B cell (primary cell): ENCODE measurements at regions not wholly inside any gene's neighbourhood (a gene's known extent, or its start where the extent isn't known, plus 50 kb on each side); places are given as distances from the start of the nearest gene placed in this dataset.
"Not testable (repeated sequence)": the region's sequence is repeated elsewhere in the genome, so short reads cannot be mapped to it uniquely, and the experiment has no call there.

Source experiments
- ATAC-seq: fragments of 200-7000 bp; cut with Tn5 transposase; one replicate; pipeline ENCODE4 v1.10.0; 2021; ENCODE audit warnings: low read depth, mild to moderate bottlenecking, moderate number of reproducible peaks, moderate library complexity
- CTCF ChIA-PET: fragments of 350-600 bp; sonication (Branson Sonifier 250); formaldehyde crosslinking; loops from one replicate; lab custom pipeline; 2021; ENCODE audit warnings: antibody characterized with exemption, inconsistent platforms; lab: Charles Lee
- POLR2A ChIA-PET: fragments of 350-600 bp; sonication (Branson Sonifier 250); formaldehyde crosslinking; loops from one replicate; lab custom pipeline; 2021; ENCODE audit warnings: antibody characterized with exemption; lab: Charles Lee
- DNase-seq: peaks from one replicate; pipeline ENCODE4 v3.0.0; 2013
- H2AFZ ChIP-seq: 2 replicates; pipeline ENCODE4 v1.6.1; 2012; ENCODE audit warnings: mild to moderate bottlenecking, low read depth, low read length; ENCODE audit not compliant: insufficient read depth, poor library complexity, severe bottlenecking
- H3K27ac ChIP-seq, 2 donors: 1 replicate in 1 of 2; 2 replicates in 1 of 2; pipeline ENCODE4 v1.5.1; 2012 to 2013; ENCODE audit warnings: low read length in 2 of 2, mild to moderate bottlenecking in 2 of 2, moderate library complexity in 1 of 2
- H3K27me3 ChIP-seq, 4 experiments: fragments of 200-600 bp in 1 of 4; sonication (generic) in 1 of 4; replicated peaks in 1 of 4; 1 replicate in 2 of 4; 2 replicates in 2 of 4; pipeline versions ENCODE4 v1.6.1 to v1.7.0; 2013 to 2016; ENCODE audit warnings: low read length in 3 of 4, mild to moderate bottlenecking in 2 of 4, mixed read lengths in 1 of 4, moderate library complexity in 1 of 4; ENCODE audit not compliant: insufficient read depth in 4 of 4, control insufficient read depth in 3 of 4; ENCODE audit errors: control extremely low read depth in 1 of 4
- H3K36me3 ChIP-seq, 2 experiments: replicated peaks in 1 of 2; 1 replicate in 1 of 2; 2 replicates in 1 of 2; pipeline versions ENCODE4 v1.6.1 to v1.7.1; 2013; ENCODE audit warnings: low read length in 1 of 2; ENCODE audit not compliant: insufficient read depth in 2 of 2, control insufficient read depth in 1 of 2; ENCODE audit errors: control extremely low read depth in 1 of 2, extremely low read depth in 1 of 2
- H3K4me1 ChIP-seq, 2 donors: fragments of 200-600 bp in 1 of 2; sonication (generic) in 1 of 2; 1 replicate in 1 of 2; 2 replicates in 1 of 2; pipeline versions ENCODE4 v1.5.1 to v1.6.1; 2013 to 2017; ENCODE audit warnings: low read length in 2 of 2; ENCODE audit not compliant: control insufficient read depth in 2 of 2, insufficient read depth in 2 of 2
- H3K4me2 ChIP-seq: replicated peaks from 2 replicates; pipeline ENCODE3; 2012; ENCODE audit warnings: mild to moderate bottlenecking, low read depth, low read length; ENCODE audit not compliant: poor library complexity, severe bottlenecking
- H3K4me3 ChIP-seq, 5 experiments: fragments of 200-600 bp in 1 of 5; sonication (generic) in 1 of 5; 1 replicate in 3 of 5; 2 replicates in 2 of 5; pipeline versions ENCODE4 v1.5.1 to v1.7.0; 2011 to 2016; ENCODE audit warnings: low read length in 4 of 5, mild to moderate bottlenecking in 4 of 5, low read depth in 2 of 5, control low read depth in 1 of 5, moderate library complexity in 1 of 5; ENCODE audit not compliant: insufficient read depth in 1 of 5; ENCODE audit errors: control extremely low read depth in 1 of 5, extremely low read depth in 1 of 5
- H3K79me2 ChIP-seq: fragments of 200-600 bp; sonication (generic); one replicate; pipeline ENCODE4 v1.6.0; 2016; ENCODE audit warnings: low read length; ENCODE audit not compliant: control insufficient read depth, insufficient read depth
- H3K9ac ChIP-seq: fragments of 200-600 bp; sonication (generic); 2 replicates; pipeline ENCODE4 v1.6.1; 2017; ENCODE audit warnings: mild to moderate bottlenecking, low read length, moderate library complexity
- H3K9me3 ChIP-seq, 3 donors: one replicate each; pipeline versions ENCODE4 v1.6.1 to v1.7.1; 2013; ENCODE audit warnings: low read length in 2 of 3; ENCODE audit not compliant: control insufficient read depth in 2 of 3, insufficient read depth in 1 of 3; ENCODE audit errors: control extremely low read depth in 1 of 3
- H4K20me1 ChIP-seq: 2 replicates; pipeline ENCODE4 v1.6.0; 2012; ENCODE audit warnings: mild to moderate bottlenecking, low read length; ENCODE audit not compliant: insufficient read depth, control insufficient read depth, poor library complexity, severe bottlenecking
- H3K27ac Mint-ChIP-seq: one replicate; pipeline ENCODE4 v1.8.0; 2021; ENCODE audit warnings: mixed read lengths
- H3K27me3 Mint-ChIP-seq: one replicate; pipeline ENCODE4 v1.8.0; 2021; ENCODE audit warnings: mixed read lengths
- H3K4me1 Mint-ChIP-seq: one replicate; pipeline ENCODE4 v1.8.0; 2021; ENCODE audit warnings: mixed read lengths
- H3K4me3 Mint-ChIP-seq: one replicate; pipeline ENCODE4 v1.8.0; 2021; ENCODE audit warnings: mixed read lengths
- H3K9me3 Mint-ChIP-seq: one replicate; pipeline ENCODE4 v1.8.0; 2022; ENCODE audit warnings: mixed read lengths; ENCODE audit not compliant: insufficient read depth
- EZH2 ChIP-seq: IDR thresholded peaks from 2 replicates; pipeline ENCODE4 v1.6.1; 2012; ENCODE audit warnings: borderline replicate concordance, low read depth, mild to moderate bottlenecking, moderate library complexity, low read length; ENCODE audit not compliant: insufficient read depth, poor library complexity, severe bottlenecking
- WGBS: methylation state at CpG from one replicate; pipeline ENCODE4 v1.1.5; 2013; ENCODE audit warnings: missing lambda C conversion rate; ENCODE audit not compliant: insufficient coverage; 5-methylcytosine and 5-hydroxymethylcytosine counted together
- intact Hi-C: fragments of 100-400 bp; cut with micrococcal nuclease; formaldehyde crosslinking; loops from one replicate; pipeline ENCODE4 v1.10.0; 2022
- TF ChIP-seq, protein P1 (sequence below): fragments of 200-600 bp; IDR thresholded peaks from one replicate; pipeline ENCODE4 v1.8.0; 2022; ENCODE audit warnings: antibody characterized with exemption, mild to moderate bottlenecking

DNA sequence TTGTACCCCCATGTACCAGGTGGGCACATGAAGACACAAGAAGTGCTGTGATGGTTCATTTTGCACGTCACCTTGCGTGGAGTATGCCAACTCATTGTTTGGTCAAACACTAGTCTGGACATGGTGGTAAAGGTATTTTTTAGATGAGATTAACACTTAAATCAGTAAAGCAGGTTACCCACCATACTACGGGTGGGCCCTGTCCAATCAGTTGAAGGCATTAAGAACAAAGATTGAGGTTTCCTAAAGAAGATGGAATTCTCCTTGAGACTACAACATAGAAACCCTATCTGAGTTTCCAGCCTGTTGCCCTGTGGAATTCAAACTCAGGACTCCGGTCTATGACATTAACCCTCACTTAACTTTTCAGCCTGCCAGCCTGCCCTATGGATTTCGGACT lies 118.4 kb downstream of the RPLP1 start:
- ATAC-seq: no peak

DNA sequence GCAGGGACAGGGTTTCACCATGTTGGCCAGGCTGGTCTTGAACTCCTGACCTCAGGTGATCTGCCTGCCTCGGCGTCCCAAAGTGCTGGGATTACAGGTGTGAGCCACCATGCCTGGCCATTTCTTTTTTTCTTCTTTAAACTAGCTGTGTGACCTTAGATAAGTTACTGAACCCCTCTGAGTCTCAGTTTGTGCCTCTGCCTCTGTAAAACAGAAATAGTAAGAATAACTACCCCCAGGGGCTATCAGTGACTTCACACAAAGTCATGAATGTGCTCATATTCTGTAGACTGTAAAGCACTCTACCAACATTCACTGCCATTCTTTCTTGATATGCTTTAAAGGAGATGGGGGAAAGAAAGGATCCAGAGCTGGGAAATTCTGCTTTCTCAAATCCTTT lies 120.7 kb downstream of the RPLP1 start:
- H3K9me3 ChIP-seq, H3K79me2 ChIP-seq, H3K36me3 ChIP-seq, H3K27ac Mint-ChIP-seq, POLR2A ChIA-PET, DNase-seq, H3K4me3 Mint-ChIP-seq, H3K27me3 ChIP-seq, H2AFZ ChIP-seq, H4K20me1 ChIP-seq, H3K4me3 ChIP-seq, H3K4me1 ChIP-seq, H3K4me2 ChIP-seq, H3K9me3 Mint-ChIP-seq, ATAC-seq, H3K9ac ChIP-seq, H3K27ac ChIP-seq: not testable (repeated sequence)
- H3K4me1 Mint-ChIP-seq: peaks cover 11% of the 10 kb centered on the region
- no CpG with 5 or more reads among the region's 2 CpGs for WGBS
- intact Hi-C loops: loop anchor here (10.0 kb wide), 1 partner anchor 1152 kb away; no protein-coding TSS in a partner anchor
- peaks cover 16% of the 10 kb centered on the region for H3K27me3 Mint-ChIP-seq
- CTCF ChIA-PET: interaction anchor here (0.5 to 4.6 kb wide), 6 partner anchors 145 to 1149 kb away, joined by 3 to 45 read pairs (median 4); no protein-coding TSS in a partner anchor

More for the DNA sequence above, 118.4 kb downstream of the RPLP1 start:
- peaks cover 0 to 4% (median 0%) of the 10 kb centered on the region in 4 experiments for H3K27me3 ChIP-seq
- no peak overlapping the region for H2AFZ ChIP-seq
- Mint-ChIP-seq H3K4me3 (no peak overlapping the region), H3K27ac (no peak overlapping the region), H3K4me1 (peaks cover 6% of the 10 kb centered on the region), H3K27me3 (peaks cover 13% of the 10 kb centered on the region), H3K9me3 (no peaks in the 10 kb centered on the region)
- peaks cover 0 to 4% of the 10 kb centered on the region in 2 donors for H3K4me1 ChIP-seq
- no peaks in the 10 kb centered on the region for H3K9me3 ChIP-seq
- H3K9ac ChIP-seq: no peak overlapping the region
- H3K4me2 ChIP-seq: no peak overlapping the region
- ChIA-PET POLR2A (no interaction called here), CTCF (no interaction called here)
- H4K20me1 ChIP-seq: no peaks in the 10 kb centered on the region
- DNase-seq: no peak
- WGBS: 100% methylated on average over 1 of the region's 5 CpGs
- H3K27ac ChIP-seq: no peak overlapping the region
- no peaks in the 10 kb centered on the region for H3K79me2 ChIP-seq
- H3K36me3 ChIP-seq: no peaks in the 10 kb centered on the region
- TF ChIP-seq, protein P1, sequence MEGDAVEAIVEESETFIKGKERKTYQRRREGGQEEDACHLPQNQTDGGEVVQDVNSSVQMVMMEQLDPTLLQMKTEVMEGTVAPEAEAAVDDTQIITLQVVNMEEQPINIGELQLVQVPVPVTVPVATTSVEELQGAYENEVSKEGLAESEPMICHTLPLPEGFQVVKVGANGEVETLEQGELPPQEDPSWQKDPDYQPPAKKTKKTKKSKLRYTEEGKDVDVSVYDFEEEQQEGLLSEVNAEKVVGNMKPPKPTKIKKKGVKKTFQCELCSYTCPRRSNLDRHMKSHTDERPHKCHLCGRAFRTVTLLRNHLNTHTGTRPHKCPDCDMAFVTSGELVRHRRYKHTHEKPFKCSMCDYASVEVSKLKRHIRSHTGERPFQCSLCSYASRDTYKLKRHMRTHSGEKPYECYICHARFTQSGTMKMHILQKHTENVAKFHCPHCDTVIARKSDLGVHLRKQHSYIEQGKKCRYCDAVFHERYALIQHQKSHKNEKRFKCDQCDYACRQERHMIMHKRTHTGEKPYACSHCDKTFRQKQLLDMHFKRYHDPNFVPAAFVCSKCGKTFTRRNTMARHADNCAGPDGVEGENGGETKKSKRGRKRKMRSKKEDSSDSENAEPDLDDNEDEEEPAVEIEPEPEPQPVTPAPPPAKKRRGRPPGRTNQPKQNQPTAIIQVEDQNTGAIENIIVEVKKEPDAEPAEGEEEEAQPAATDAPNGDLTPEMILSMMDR: no peak
- no peak for TF ChIP-seq EZH2
- no peak overlapping the region for H3K4me3 ChIP-seq
- intact Hi-C loops: loop anchor here (10.0 kb wide), 1 partner anchor 1154 kb away; no protein-coding TSS in a partner anchor
